ENCODE measurements at regions not wholly inside any gene's neighbourhood (a gene's known extent, or its start where the extent isn't known, plus 50 kb on each side); places are given as distances from the start of the nearest gene placed in this dataset.

DNA sequence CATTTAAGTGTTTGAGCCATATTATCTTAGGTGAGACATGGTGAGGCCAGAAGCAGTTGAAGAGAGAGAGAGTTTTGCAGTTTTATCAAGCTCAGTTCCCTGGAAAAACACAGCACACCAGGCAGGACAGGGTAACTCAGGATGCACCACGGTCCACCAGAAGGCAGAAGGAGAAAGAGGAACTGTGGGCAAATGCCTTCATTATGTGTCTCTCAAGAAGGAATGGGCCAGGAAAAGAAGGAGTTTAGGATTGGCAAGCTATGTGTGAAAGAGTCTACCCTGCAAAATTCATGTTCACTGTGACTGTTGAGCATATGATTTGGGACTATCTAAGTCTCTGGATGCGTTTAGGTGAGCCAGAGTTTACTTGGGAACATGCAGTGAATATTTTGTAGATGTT is 934.5 kb upstream of the MIR17HG start:
- TF ChIP-seq, protein P1, sequence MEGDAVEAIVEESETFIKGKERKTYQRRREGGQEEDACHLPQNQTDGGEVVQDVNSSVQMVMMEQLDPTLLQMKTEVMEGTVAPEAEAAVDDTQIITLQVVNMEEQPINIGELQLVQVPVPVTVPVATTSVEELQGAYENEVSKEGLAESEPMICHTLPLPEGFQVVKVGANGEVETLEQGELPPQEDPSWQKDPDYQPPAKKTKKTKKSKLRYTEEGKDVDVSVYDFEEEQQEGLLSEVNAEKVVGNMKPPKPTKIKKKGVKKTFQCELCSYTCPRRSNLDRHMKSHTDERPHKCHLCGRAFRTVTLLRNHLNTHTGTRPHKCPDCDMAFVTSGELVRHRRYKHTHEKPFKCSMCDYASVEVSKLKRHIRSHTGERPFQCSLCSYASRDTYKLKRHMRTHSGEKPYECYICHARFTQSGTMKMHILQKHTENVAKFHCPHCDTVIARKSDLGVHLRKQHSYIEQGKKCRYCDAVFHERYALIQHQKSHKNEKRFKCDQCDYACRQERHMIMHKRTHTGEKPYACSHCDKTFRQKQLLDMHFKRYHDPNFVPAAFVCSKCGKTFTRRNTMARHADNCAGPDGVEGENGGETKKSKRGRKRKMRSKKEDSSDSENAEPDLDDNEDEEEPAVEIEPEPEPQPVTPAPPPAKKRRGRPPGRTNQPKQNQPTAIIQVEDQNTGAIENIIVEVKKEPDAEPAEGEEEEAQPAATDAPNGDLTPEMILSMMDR (IDR thresholded peaks at IDR 0.05; ENCODE audit: insufficient read depth, low read length, poor library complexity, severe bottlenecking) = no peak
- TF ChIP-seq EZH2phosphoT487 (conservative IDR thresholded peaks at IDR 0.05; ENCODE audit: low read length) = no peak
